ENCODE measurements at regions not wholly inside any gene's neighbourhood (a gene's known extent, or its start where the extent isn't known, plus 50 kb on each side); places are given as distances from the start of the nearest gene placed in this dataset.
"Not testable (repeated sequence)": the region's sequence is repeated elsewhere in the genome, so short reads cannot be mapped to it uniquely, and the experiment has no call there.

- no peak for DNase-seq
These were observed 1505.1 kb upstream of the SLC10A2 start for GRCh38 chr13:104571161-104571892.

- no peak for DNase-seq
These were observed 1500.9 kb upstream of the SLC10A2 start for GRCh38 chr13:104567114-104567513.

- DNase-seq = no peak
These were observed 1499.7 kb upstream of the SLC10A2 start for GRCh38 chr13:104565888-104566287.

- no peak for DNase-seq
These were observed 1487.7 kb upstream of the SLC10A2 start for GRCh38 chr13:104553896-104554295.

GRCh38 chr13:104553186-104553585, 1487.0 kb upstream of the SLC10A2 start:
- DNase-seq = no peak

GRCh38 chr13:104534847-104535246, 1468.6 kb upstream of the SLC10A2 start:
- DNase-seq = no peak

GRCh38 chr13:104532132-104532531, 1465.9 kb upstream of the SLC10A2 start:
- DNase-seq = no peak

- DNase-seq = no peak
These were observed 1464.5 kb upstream of the SLC10A2 start for GRCh38 chr13:104530741-104531140.

GRCh38 chr13:104526561-104526960, 1460.3 kb upstream of the SLC10A2 start:
- no peak for DNase-seq

- DNase-seq = no peak
These were observed 1459.2 kb upstream of the SLC10A2 start for GRCh38 chr13:104525467-104525866.

- no peak for DNase-seq
These were observed 1456.2 kb upstream of the SLC10A2 start for GRCh38 chr13:104522235-104523072.

GRCh38 chr13:104510422-104510821, 1444.2 kb upstream of the SLC10A2 start:
- DNase-seq = no peak

GRCh38 chr13:104493502-104493901, 1427.3 kb upstream of the SLC10A2 start:
- not testable (repeated sequence) for DNase-seq

GRCh38 chr13:104491916-104492315, 1425.7 kb upstream of the SLC10A2 start:
- no peak for DNase-seq

GRCh38 chr13:104487006-104487405, 1420.8 kb upstream of the SLC10A2 start:
- no peak for DNase-seq

- no peak for DNase-seq
These were observed 1419.4 kb upstream of the SLC10A2 start for GRCh38 chr13:104485571-104485970.

GRCh38 chr13:104483631-104484030, 1417.4 kb upstream of the SLC10A2 start:
- DNase-seq = no peak

GRCh38 chr13:104477261-104477660, 1411.0 kb upstream of the SLC10A2 start:
- no peak for DNase-seq

- no peak for DNase-seq
These were observed 1407.7 kb upstream of the SLC10A2 start for GRCh38 chr13:104473936-104474335.

- no peak for DNase-seq
These were observed 1399.8 kb upstream of the SLC10A2 start for GRCh38 chr13:104466016-104466415.

- DNase-seq = no peak
These were observed 1394.8 kb upstream of the SLC10A2 start for GRCh38 chr13:104461049-104461448.

GRCh38 chr13:104460554-104460953, 1394.3 kb upstream of the SLC10A2 start:
- DNase-seq = no peak

- no peak for DNase-seq
These were observed 1383.8 kb upstream of the SLC10A2 start for GRCh38 chr13:104450006-104450405.

- DNase-seq = no peak
These were observed 1381.1 kb upstream of the SLC10A2 start for GRCh38 chr13:104447348-104447747.

All from activated CD8-positive, alpha-beta memory T cell treated with anti-CD3 and anti-CD28 coated beads for 24 hours (primary cell).